Spleen (tissue), 11 donors: ENCODE measurements at regions not wholly inside any gene's neighbourhood (a gene's known extent, or its start where the extent isn't known, plus 50 kb on each side); places are given as distances from the start of the nearest gene placed in this dataset.

ENCODE experiments used
- DNase-seq: peaks from one replicate; pipeline ENCODE4 v3.0.0-alpha.2; 2020
- H3K27ac ChIP-seq, 8 donors: fragments of 200-600 bp; sonication (generic) in 7 of 8; 1 replicate in 4 of 8; 2 replicates in 4 of 8; pipeline versions ENCODE4 v1.5.0 to v1.8.0; 2016 to 2021; ENCODE audit warnings: inconsistent platforms in 4 of 8, mild to moderate bottlenecking in 4 of 8, moderate library complexity in 1 of 8
- H3K27me3 ChIP-seq, 7 donors: fragments of 200-600 bp; sonication (generic) in 6 of 7; replicated peaks in 1 of 7; 1 replicate in 4 of 7; 2 replicates in 3 of 7; pipeline versions ENCODE4 v1.5.0 to v1.8.0; 2016 to 2021; ENCODE audit warnings: inconsistent platforms in 3 of 7, mild to moderate bottlenecking in 1 of 7
- H3K36me3 ChIP-seq, 6 donors: fragments of 200-600 bp; sonication (generic) in 5 of 6; 1 replicate in 4 of 6; 2 replicates in 2 of 6; pipeline versions ENCODE4 v1.5.0 to v1.8.0; 2016 to 2021; ENCODE audit warnings: inconsistent platforms in 2 of 6
- H3K4me1 ChIP-seq, 6 donors: fragments of 200-600 bp; sonication (generic) in 5 of 6; 1 replicate in 3 of 6; 2 replicates in 3 of 6; pipeline versions ENCODE4 v1.5.0 to v1.8.0; 2016 to 2021; ENCODE audit warnings: inconsistent platforms in 3 of 6
- H3K4me3 ChIP-seq, 8 donors: fragments of 200-600 bp; sonication (generic) in 7 of 8; 1 replicate in 4 of 8; 2 replicates in 4 of 8; pipeline versions ENCODE4 v1.5.0 to v1.8.0; 2016 to 2021; ENCODE audit warnings: inconsistent platforms in 4 of 8, mild to moderate bottlenecking in 4 of 8, moderate library complexity in 2 of 8
- H3K9me3 ChIP-seq, 8 donors: fragments of 200-600 bp; sonication (generic) in 7 of 8; 1 replicate in 4 of 8; 2 replicates in 4 of 8; pipeline versions ENCODE4 v1.5.0 to v1.8.0; 2016 to 2021; ENCODE audit warnings: inconsistent platforms in 4 of 8
- POLR2A ChIP-seq, 3 donors: fragments of 450-650 bp; IDR thresholded peaks; one replicate each; pipeline ENCODE4 v1.5.1; 2017; ENCODE audit warnings: antibody characterized with exemption in 3 of 3, mild to moderate bottlenecking in 1 of 3
- POLR2AphosphoS5 ChIP-seq, 3 donors: sonication (generic); formaldehyde crosslinking; IDR thresholded peaks; one replicate each; pipeline ENCODE4 v1.5.1; 2017; ENCODE audit warnings: antibody characterized with exemption in 3 of 3
- WGBS, 5 donors: extraction: QIAGEN DNeasy Blood & Tissue Kit in 3 of 5; methylation state at CpG; one replicate each; pipeline versions ENCODE4 v1.1.5 to v1.1.7; 2013 to 2018; 5-methylcytosine and 5-hydroxymethylcytosine counted together
- intact Hi-C: fragments of 100-400 bp; cut with DNase I; formaldehyde crosslinking; loops from one replicate; pipeline ENCODE4 v1.15.0; 2023; ENCODE audit warnings: low total_unique reads
- TF ChIP-seq, protein P1 (sequence below), 11 experiments: fragments of 200-600 bp in 7 of 11; fragments of 450-650 bp in 4 of 11; sonication (generic) in 4 of 11; IDR thresholded peaks in 8 of 11; conservative IDR thresholded peaks in 3 of 11; 1 replicate in 7 of 11; 2 replicates in 4 of 11; pipeline versions ENCODE4 v1.4.0 to v1.8.0; 2016 to 2021; ENCODE audit warnings: antibody characterized with exemption in 11 of 11, inconsistent platforms in 4 of 11, mild to moderate bottlenecking in 1 of 11
- donor health status: healthy with polysubstance abuse.
- donor health status: DM: no; HTN: no; CAD: no; lungs with moderate emphysema.
- donor health status: DM: no; HTN: no; CAD: no.
- donor health status: Bipolar disorder and iron deficiency.
- donor health status: healthy.
- donor health status: DM: no; HTN: no; CAD: no.
- donor health status: DM: yes; HTN: yes; CAD: no.

DNA sequence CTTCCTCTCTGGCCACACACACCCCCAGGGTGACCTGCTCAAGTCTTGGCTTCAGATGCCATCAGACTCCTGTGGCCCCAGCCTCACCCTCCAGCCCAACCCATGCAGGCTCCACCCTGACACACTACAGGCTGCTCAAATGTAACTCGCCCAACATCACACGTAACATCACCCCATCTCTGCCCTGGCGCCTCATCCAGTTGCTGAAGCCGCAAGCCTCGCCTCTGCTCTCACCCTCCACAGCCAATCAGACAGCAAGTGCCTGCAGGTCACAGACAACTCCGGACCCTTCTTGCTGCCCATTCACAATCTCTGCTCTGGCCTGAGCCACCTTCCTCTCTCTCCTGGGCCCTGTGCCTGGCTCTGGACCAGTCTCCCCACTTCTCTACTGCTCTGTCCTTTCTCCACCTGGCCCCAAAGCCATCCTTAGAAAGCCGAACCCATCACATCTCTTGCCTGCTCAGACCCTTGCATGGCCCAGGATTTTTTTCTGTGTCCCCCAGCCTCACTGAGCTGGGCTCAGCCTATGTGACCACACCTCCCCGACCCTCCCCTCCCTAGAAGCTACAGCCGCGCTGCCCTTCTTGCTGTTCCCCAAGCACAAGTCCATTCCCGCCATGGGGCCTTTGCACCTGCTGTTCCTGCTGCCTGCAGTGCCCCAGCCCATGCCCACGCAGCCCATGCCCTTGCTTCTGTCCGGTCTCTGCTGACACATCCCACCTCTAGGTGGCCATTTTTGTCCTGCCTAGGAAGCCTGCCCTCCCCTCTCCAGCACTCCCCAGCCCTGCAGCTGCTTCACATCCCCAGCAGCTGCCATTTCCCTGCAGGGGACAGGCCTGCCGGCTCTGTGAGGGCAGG lies 333.9 kb downstream of the CTTN start:
- intact Hi-C loops = no loop called here
- Histone ChIP-seq H3K4me1 (no peaks in the 10 kb centered on the region), H3K9me3 (peaks cover 0 to 3% (median 0%) of the 10 kb centered on the region in 8 donors), H3K27me3 (peaks cover 0 to 13% (median 0%) of the 10 kb centered on the region in 7 donors), H3K27ac (no peak overlapping the region), H3K4me3 (no peak overlapping the region), H3K36me3 (no peaks in the 10 kb centered on the region)
- peak; percentile 72 for DNase-seq
- 82 to 91% (median 85%) methylated on average over 14 of the region's 14 CpGs for WGBS, 5 donors
- TF ChIP-seq, protein P1, sequence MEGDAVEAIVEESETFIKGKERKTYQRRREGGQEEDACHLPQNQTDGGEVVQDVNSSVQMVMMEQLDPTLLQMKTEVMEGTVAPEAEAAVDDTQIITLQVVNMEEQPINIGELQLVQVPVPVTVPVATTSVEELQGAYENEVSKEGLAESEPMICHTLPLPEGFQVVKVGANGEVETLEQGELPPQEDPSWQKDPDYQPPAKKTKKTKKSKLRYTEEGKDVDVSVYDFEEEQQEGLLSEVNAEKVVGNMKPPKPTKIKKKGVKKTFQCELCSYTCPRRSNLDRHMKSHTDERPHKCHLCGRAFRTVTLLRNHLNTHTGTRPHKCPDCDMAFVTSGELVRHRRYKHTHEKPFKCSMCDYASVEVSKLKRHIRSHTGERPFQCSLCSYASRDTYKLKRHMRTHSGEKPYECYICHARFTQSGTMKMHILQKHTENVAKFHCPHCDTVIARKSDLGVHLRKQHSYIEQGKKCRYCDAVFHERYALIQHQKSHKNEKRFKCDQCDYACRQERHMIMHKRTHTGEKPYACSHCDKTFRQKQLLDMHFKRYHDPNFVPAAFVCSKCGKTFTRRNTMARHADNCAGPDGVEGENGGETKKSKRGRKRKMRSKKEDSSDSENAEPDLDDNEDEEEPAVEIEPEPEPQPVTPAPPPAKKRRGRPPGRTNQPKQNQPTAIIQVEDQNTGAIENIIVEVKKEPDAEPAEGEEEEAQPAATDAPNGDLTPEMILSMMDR (IDR thresholded peaks at IDR 0.05 in 8 of 11, conservative IDR thresholded peaks at IDR 0.05 in 3 of 11) = no peak
- TF ChIP-seq POLR2A (IDR thresholded peaks at IDR 0.05) = no peak
- TF ChIP-seq POLR2AphosphoS5 (IDR thresholded peaks at IDR 0.05) = no peak

DNA sequence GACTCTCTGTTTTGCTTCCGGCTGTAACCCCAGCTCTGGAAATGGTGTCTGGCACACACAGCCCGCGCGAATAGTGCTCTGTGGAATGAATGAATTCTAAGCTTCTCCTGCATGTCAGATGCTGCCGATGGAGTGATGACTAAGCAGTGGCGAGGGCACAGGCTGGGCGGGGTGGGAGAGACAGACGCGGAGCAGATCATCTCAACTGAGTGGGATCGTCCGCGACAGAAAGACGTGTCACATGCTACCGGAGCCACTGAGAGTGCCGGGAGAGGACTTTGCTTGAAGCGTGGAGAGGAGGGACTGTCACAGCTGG lies 334.5 kb downstream of the CTTN start:
- Histone ChIP-seq H3K27ac (no peak overlapping the region), H3K36me3 (no peaks in the 10 kb centered on the region), H3K4me3 (no peak overlapping the region), H3K4me1 (no peaks in the 10 kb centered on the region), H3K27me3 (peaks cover 0 to 13% (median 0%) of the 10 kb centered on the region in 7 donors), H3K9me3 (no peaks in the 10 kb centered on the region)
- 87 to 94% (median 92%) methylated on average over 16 of the region's 16 CpGs for WGBS, 5 donors
- DNase-seq = peak; percentile 45
- TF ChIP-seq POLR2AphosphoS5 (IDR thresholded peaks at IDR 0.05) (no peak), POLR2A (IDR thresholded peaks at IDR 0.05) (no peak)
- TF ChIP-seq, protein P1 (IDR thresholded peaks at IDR 0.05 in 8 of 11, conservative IDR thresholded peaks at IDR 0.05 in 3 of 11) = no peak
- intact Hi-C loops = no loop called here

DNA sequence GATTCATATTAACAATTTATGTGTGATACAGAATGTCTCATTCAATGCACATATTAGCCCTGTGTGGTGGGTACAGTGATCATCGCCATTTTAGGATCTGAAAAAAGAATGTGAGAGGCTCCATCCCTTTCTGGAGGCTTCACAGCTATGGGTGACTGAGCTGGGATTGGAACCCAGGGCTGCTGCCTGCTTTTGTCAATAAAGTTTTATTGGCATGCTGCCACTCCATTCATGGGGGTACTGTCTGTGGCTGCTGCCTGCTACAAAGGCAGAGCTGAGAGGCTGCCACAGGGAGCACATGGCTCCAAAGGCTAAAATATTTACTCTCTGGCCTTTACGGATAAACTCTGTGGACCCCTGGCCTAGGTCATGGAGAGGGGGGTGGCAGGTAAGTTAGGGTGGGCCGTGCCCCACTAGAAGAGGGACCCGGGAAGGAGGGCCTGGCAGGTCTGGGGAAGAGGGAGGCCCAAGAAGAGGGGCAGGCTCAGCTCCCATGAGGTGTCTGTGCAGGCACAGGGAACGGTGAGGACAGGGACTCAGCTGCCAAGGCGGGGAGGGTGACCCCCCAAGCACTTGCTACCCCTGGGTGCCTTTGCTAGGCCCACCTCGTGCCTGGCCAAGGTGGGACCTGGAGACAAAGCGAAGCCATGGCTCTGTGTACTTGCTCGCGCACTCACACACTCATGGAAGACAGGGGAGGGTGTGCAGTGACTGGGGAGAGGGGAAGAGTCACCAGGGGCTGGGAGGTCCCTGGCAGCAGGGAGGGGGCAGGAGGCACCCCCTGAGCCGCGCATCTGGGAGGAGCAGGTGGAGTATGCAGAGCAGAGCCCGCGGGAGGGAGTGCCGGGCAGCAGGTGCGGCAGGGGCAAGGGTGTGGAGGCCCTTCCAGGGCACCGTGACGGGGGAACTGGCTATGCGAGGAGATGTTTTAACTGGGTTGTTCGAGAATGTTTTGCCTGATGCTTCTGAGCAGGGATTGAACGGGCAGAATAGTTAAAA lies 335.3 kb downstream of the CTTN start:
- intact Hi-C loops = no loop called here
- Histone ChIP-seq H3K9me3 (no peaks in the 10 kb centered on the region), H3K4me3 (no peak overlapping the region), H3K27me3 (peaks cover 0 to 13% (median 0%) of the 10 kb centered on the region in 7 donors), H3K27ac (no peak overlapping the region), H3K36me3 (no peaks in the 10 kb centered on the region), H3K4me1 (no peaks in the 10 kb centered on the region)
- DNase-seq = peak; percentile 47
- WGBS, 5 donors = 86 to 90% (median 87%) methylated on average over 21 of the region's 21 CpGs
- TF ChIP-seq POLR2AphosphoS5 (IDR thresholded peaks at IDR 0.05) (no peak), POLR2A (IDR thresholded peaks at IDR 0.05) (no peak)
- TF ChIP-seq, protein P1 (IDR thresholded peaks at IDR 0.05 in 8 of 11, conservative IDR thresholded peaks at IDR 0.05 in 3 of 11) = no peak
